ENCODE measurements at regions not wholly inside any gene's neighbourhood (a gene's known extent, or its start where the extent isn't known, plus 50 kb on each side); places are given as distances from the start of the nearest gene placed in this dataset.

DNA sequence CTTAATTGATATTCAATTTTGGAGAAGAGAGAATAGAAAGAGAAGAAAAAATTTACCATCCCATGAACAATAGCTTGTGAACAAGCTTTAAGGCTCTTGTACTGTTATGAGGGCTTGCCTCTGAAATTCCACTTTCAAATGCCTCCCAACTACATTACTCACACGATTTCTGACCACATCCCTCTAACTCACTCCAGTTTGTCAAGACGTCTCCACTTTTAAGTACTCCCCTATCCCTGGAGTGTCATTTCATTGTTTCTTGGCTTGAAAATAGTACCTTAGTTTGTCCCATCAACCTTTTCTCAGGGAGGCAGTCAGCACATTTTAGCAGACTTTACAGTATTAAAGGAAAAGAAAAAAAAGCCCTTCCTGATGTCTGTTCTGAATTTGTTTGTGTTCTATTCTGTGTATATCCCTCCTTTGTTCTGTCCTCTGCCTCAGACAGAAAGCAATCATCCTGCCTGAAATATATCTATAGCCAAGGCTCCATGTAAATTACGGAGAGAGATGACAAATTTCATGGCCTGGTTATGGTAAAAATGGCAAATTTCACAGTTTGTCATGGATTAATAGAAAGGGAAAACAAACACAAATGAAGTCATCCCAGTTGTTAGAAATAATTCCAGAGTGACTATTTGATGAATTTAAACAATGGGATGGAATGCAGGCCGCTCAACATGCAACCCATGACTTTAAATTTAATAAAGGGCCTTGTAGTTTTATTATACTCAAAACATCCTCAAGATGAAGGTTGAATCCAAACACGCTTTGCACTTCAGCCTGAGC, 228.8 kb downstream of the ETAA1 start:
- no peaks in the 10 kb centered on the region for H3K79me2 ChIP-seq (replicated peaks; ENCODE audit: insufficient read depth, low read length)
- H3K9me2 ChIP-seq (ENCODE audit: insufficient read depth, low read length): no peaks in the 10 kb centered on the region
- H3K4me2 ChIP-seq (ENCODE audit: low read length): no peak overlapping the region
- H3K36me3 ChIP-seq (ENCODE audit: insufficient read depth, low read length): no peaks in the 10 kb centered on the region
- no peaks in the 10 kb centered on the region for H3K9me3 ChIP-seq (ENCODE audit: low read length)
- H3F3A ChIP-seq (ENCODE audit: insufficient read depth, low read length, poor library complexity, severe bottlenecking): no peaks in the 10 kb centered on the region
- H3K27me3 ChIP-seq (ENCODE audit: insufficient read depth, low read depth, low read length): no peaks in the 10 kb centered on the region
- H4K20me1 ChIP-seq (ENCODE audit: insufficient read depth): no peaks in the 10 kb centered on the region
- no peak overlapping the region for H2AFZ ChIP-seq (ENCODE audit: low read depth, low read length)
- TF ChIP-seq SMC3 (conservative IDR thresholded peaks at IDR 0.05; ENCODE audit: poor library complexity) (no peak), MXI1 (conservative IDR thresholded peaks at IDR 0.05; ENCODE audit: poor library complexity, severe bottlenecking) (no peak), TAF1 (IDR thresholded peaks at IDR 0.05; ENCODE audit: low read depth) (no peak), POLR2AphosphoS5 (IDR thresholded peaks at IDR 0.05) (no peak), EZH2 (IDR thresholded peaks at IDR 0.05; ENCODE audit: borderline replicate concordance, insufficient read depth, low read length, poor library complexity, severe bottlenecking) (no peak), REST (IDR thresholded peaks at IDR 0.05; ENCODE audit: borderline replicate concordance) (no peak), EP300 (conservative IDR thresholded peaks at IDR 0.05; ENCODE audit: poor library complexity, severe bottlenecking) (no peak), RAD21 (conservative IDR thresholded peaks at IDR 0.05) (no peak)
- TF ChIP-seq, protein P1, sequence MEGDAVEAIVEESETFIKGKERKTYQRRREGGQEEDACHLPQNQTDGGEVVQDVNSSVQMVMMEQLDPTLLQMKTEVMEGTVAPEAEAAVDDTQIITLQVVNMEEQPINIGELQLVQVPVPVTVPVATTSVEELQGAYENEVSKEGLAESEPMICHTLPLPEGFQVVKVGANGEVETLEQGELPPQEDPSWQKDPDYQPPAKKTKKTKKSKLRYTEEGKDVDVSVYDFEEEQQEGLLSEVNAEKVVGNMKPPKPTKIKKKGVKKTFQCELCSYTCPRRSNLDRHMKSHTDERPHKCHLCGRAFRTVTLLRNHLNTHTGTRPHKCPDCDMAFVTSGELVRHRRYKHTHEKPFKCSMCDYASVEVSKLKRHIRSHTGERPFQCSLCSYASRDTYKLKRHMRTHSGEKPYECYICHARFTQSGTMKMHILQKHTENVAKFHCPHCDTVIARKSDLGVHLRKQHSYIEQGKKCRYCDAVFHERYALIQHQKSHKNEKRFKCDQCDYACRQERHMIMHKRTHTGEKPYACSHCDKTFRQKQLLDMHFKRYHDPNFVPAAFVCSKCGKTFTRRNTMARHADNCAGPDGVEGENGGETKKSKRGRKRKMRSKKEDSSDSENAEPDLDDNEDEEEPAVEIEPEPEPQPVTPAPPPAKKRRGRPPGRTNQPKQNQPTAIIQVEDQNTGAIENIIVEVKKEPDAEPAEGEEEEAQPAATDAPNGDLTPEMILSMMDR (IDR thresholded peaks at IDR 0.05; ENCODE audit: poor library complexity, severe bottlenecking): no peak
- H3K4me3 ChIP-seq (ENCODE audit: low read length): no peak overlapping the region
- H3K9ac ChIP-seq (ENCODE audit: low read length): no peak overlapping the region
- H3K27ac ChIP-seq (ENCODE audit: low read length): no peak overlapping the region

DNA sequence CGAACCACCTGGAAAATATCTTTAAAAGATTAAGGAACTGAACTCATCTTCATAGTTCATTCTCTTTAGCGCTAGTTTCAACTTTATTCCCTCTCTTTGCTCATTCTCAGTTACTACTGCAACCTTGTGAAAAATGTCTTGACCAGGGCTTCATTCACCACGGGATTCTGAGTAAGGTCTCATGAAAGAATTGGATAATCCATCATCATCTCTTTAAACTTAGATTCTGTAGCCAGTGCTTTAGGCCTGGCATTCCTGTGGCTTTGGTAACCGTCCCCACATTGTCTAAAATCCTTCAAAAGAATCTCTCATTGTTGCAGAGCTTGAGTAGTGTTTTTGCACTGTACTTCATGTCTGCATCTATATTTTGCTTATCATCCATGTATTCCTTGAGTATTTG, 229.5 kb downstream of the ETAA1 start:
- H3K4me3 ChIP-seq (ENCODE audit: low read length): no peak overlapping the region
- TF ChIP-seq MXI1 (conservative IDR thresholded peaks at IDR 0.05; ENCODE audit: poor library complexity, severe bottlenecking) (no peak), REST (IDR thresholded peaks at IDR 0.05; ENCODE audit: borderline replicate concordance) (no peak), EZH2 (IDR thresholded peaks at IDR 0.05; ENCODE audit: borderline replicate concordance, insufficient read depth, low read length, poor library complexity, severe bottlenecking) (no peak), EP300 (conservative IDR thresholded peaks at IDR 0.05; ENCODE audit: poor library complexity, severe bottlenecking) (no peak), RAD21 (conservative IDR thresholded peaks at IDR 0.05) (no peak), TAF1 (IDR thresholded peaks at IDR 0.05; ENCODE audit: low read depth) (no peak), SMC3 (conservative IDR thresholded peaks at IDR 0.05; ENCODE audit: poor library complexity) (no peak)
- TF ChIP-seq, protein P1 (IDR thresholded peaks at IDR 0.05; ENCODE audit: poor library complexity, severe bottlenecking): no peak
- no peak overlapping the region for H3K4me2 ChIP-seq (ENCODE audit: low read length)
- no peak overlapping the region for H2AFZ ChIP-seq (ENCODE audit: low read depth, low read length)
- no peaks in the 10 kb centered on the region for H3K79me2 ChIP-seq (replicated peaks; ENCODE audit: insufficient read depth, low read length)
- no peaks in the 10 kb centered on the region for H3K36me3 ChIP-seq (ENCODE audit: insufficient read depth, low read length)
- H4K20me1 ChIP-seq (ENCODE audit: insufficient read depth): no peaks in the 10 kb centered on the region
- H3K9me2 ChIP-seq (ENCODE audit: insufficient read depth, low read length): no peaks in the 10 kb centered on the region
- no peak overlapping the region for H3K9ac ChIP-seq (ENCODE audit: low read length)
- H3K9me3 ChIP-seq (ENCODE audit: low read length): no peaks in the 10 kb centered on the region
- no peaks in the 10 kb centered on the region for H3K27me3 ChIP-seq (ENCODE audit: insufficient read depth, low read depth, low read length)
- no peak overlapping the region for H3K27ac ChIP-seq (ENCODE audit: low read length)
- H3F3A ChIP-seq (ENCODE audit: insufficient read depth, low read length, poor library complexity, severe bottlenecking): no peaks in the 10 kb centered on the region

All from neural cell (in vitro differentiated cells).